HFF-Myc (cell line): ENCODE measurements at regions not wholly inside any gene's neighbourhood (a gene's known extent, or its start where the extent isn't known, plus 50 kb on each side); places are given as distances from the start of the nearest gene placed in this dataset.

ENCODE experiments used
- DNase-seq: peaks from one replicate; pipeline ENCODE4 v3.0.0-alpha.2; 2011; ENCODE audit warnings: low read depth; ENCODE audit errors: extremely low read depth
- H3K4me3 ChIP-seq: replicated peaks from 2 replicates; pipeline ENCODE4 v1.5.1; 2011; ENCODE audit warnings: low read depth, mild to moderate bottlenecking, control low read depth, low read length
- CTCF ChIP-seq: IDR thresholded peaks from 2 replicates; pipeline ENCODE4 v1.5.1; 2012; ENCODE audit warnings: mild to moderate bottlenecking, low read depth, low read length, control low read depth; ENCODE audit errors: missing control alignments

- no peak for DNase-seq
- TF ChIP-seq CTCF = no peak
- no peak overlapping the region for H3K4me3 ChIP-seq
Observed at GRCh38 chr17:53574038-53574437, 248.7 kb upstream of the KIF2B start.

GRCh38 chr17:53571342-53571741 lies 251.4 kb upstream of the KIF2B start:
- no peak for DNase-seq
- H3K4me3 ChIP-seq = no peak overlapping the region
- no peak for TF ChIP-seq CTCF

GRCh38 chr17:53570731-53571130 lies 252.0 kb upstream of the KIF2B start:
- DNase-seq = no peak
- TF ChIP-seq CTCF = no peak
- no peak overlapping the region for H3K4me3 ChIP-seq

GRCh38 chr17:53560953-53561352 lies 261.8 kb upstream of the KIF2B start:
- no peak overlapping the region for H3K4me3 ChIP-seq
- DNase-seq = no peak
- TF ChIP-seq CTCF = no peak

- H3K4me3 ChIP-seq = no peak overlapping the region
- TF ChIP-seq CTCF = no peak
- DNase-seq = no peak
Observed at GRCh38 chr17:53548252-53548651, 274.5 kb upstream of the KIF2B start.

GRCh38 chr17:53543472-53543871 lies 279.3 kb upstream of the KIF2B start:
- DNase-seq = no peak
- H3K4me3 ChIP-seq = no peak overlapping the region

More at GRCh38 chr17:53543472-53543871, 279.3 kb upstream of the KIF2B start:
- no peak for TF ChIP-seq CTCF
